WI38 (cell line): ENCODE measurements at regions not wholly inside any gene's neighbourhood (a gene's known extent, or its start where the extent isn't known, plus 50 kb on each side); places are given as distances from the start of the nearest gene placed in this dataset.
"Not testable (repeated sequence)": the region's sequence is repeated elsewhere in the genome, so short reads cannot be mapped to it uniquely, and the experiment has no call there.

Experiments used
- H3K4me3 ChIP-seq: 2 replicates; pipeline ENCODE4 v1.5.1; 2011; ENCODE audit warnings: low read depth, mild to moderate bottlenecking, control low read depth, low read length
- TF ChIP-seq, protein P1 (sequence below): IDR thresholded peaks from 2 replicates; pipeline ENCODE4 v1.5.1; 2012; ENCODE audit warnings: low read depth, mild to moderate bottlenecking, control low read depth, low read length

DNA sequence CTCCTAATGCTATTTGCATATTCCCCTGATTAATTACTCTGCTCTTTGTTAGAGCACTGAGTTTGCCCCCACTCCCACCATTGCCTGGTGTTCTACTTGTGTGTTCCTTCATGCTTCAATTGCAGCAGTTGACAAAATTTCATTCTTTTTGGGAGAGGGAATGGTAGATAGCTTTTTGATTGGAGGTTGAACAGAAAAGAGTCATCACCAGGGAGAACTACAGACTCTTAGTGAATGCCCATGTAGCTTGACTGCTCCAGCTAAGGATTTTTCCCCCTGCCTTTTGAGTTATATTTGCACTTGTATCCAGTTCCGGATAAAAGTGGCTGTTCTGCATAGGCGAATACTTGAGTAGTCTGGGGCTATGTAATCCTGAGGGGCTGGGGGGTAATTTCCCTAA, 183.9 kb downstream of the ETNK1 start:
- TF ChIP-seq, protein P1, sequence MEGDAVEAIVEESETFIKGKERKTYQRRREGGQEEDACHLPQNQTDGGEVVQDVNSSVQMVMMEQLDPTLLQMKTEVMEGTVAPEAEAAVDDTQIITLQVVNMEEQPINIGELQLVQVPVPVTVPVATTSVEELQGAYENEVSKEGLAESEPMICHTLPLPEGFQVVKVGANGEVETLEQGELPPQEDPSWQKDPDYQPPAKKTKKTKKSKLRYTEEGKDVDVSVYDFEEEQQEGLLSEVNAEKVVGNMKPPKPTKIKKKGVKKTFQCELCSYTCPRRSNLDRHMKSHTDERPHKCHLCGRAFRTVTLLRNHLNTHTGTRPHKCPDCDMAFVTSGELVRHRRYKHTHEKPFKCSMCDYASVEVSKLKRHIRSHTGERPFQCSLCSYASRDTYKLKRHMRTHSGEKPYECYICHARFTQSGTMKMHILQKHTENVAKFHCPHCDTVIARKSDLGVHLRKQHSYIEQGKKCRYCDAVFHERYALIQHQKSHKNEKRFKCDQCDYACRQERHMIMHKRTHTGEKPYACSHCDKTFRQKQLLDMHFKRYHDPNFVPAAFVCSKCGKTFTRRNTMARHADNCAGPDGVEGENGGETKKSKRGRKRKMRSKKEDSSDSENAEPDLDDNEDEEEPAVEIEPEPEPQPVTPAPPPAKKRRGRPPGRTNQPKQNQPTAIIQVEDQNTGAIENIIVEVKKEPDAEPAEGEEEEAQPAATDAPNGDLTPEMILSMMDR = no peak
- H3K4me3 ChIP-seq = no peak overlapping the region

DNA sequence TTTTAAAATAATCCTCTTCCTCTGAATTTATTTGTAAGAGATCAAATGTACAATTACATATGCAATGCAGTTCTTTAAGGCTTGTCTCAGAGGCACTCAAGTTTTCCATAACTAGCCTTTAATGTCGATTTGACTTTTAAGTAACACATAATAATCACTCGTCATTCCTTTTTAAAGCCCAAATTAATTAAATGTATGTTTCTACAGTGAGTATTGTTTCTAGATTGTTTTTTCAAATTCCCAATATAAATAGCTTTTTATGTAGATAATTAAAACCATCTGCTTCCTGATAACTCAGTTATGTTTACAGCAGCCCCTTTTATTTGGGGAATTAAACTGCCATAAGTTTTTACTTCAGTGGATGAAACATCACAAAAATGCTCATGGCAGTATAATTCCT, 185.1 kb downstream of the ETNK1 start:
- TF ChIP-seq, protein P1 = no peak
- no peak overlapping the region for H3K4me3 ChIP-seq

DNA sequence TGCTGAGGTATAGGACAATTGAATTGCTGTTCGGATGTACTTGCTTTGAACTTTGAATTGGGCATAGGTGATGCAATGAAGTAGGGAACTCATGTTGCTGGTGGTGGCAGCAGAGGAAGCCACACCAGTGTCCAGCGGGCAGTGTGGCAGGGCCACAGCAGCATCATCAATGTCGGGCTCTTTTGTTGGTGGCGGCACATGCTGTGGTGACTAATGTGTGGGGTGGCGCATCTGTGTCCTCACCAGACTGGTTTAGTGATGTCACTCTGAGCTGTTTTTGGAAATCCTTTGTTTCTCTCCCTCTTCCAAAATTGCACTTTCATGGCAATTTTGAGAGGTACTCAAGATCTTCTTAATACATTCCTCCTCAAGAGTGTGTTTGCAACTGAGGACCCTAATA, 187.6 kb downstream of the ETNK1 start:
- no peak overlapping the region for H3K4me3 ChIP-seq
- TF ChIP-seq, protein P1 = no peak

DNA sequence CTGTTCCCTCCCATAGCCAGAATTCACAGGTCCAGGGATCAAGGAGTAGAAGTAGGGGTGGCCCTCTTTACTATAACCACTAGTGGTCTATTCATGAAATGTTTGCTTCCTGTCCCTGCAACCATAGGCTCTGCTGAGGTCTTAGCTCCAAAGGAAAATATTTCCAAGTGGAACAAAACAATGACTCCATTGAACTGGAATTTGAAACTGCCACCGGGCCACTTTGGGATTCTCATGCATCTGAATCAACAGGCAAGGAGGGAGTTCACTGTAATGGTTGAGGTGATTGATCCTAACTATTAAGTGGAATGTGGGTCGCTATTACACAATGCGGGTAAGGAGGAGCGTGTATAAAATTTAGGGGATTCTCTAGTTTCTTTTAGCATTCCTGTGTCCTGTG, 197.0 kb downstream of the ETNK1 start:
- H3K4me3 ChIP-seq = no peak overlapping the region
- TF ChIP-seq, protein P1 = no peak

DNA sequence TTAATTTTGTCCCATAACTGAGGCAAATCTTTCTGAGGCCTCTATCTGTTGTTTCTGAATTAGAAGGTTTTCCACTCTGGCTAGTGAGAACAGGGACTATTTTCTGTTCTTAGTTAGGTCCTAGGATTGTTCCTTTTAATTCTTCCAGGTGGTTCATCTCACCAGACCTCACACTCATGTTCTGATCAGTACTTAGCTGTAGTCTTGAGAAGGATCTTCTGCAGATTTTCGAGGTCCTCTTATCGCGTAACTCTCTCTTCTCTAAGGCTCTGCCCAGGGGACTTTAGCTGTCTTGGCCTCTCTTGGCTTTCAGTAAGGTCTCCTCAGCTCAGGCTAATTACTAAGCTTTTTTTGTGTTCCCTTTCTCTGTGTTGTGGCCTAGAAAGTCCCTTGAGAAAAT, 201.1 kb downstream of the ETNK1 start:
- no peak overlapping the region for H3K4me3 ChIP-seq
- TF ChIP-seq, protein P1 = no peak

DNA sequence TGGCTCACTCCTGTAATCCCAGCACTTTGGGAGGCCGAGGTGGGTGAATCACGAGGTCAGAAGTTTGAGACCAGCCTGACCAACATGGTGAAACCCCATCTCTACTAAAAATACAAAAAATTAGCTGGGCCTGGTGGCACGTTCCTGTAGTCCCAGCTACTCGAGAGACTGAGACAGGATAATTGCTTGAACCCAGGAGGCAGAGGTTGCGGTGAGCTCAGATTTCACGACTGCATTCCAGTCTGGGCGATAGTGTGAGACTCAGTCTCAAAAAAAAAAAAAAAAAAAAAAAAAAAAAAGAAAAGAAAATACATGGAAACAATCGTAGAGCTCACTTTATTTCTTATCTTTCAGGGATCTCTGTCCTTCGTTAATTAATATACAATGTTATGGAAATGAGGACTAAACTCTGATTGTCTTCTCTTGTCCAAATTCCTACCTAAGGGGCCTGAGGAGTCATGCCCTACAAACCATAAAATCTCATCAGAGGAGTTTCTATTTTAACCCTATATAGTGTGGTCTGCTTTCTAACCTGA, 201.5 kb downstream of the ETNK1 start:
- H3K4me3 ChIP-seq = not testable (repeated sequence)

DNA sequence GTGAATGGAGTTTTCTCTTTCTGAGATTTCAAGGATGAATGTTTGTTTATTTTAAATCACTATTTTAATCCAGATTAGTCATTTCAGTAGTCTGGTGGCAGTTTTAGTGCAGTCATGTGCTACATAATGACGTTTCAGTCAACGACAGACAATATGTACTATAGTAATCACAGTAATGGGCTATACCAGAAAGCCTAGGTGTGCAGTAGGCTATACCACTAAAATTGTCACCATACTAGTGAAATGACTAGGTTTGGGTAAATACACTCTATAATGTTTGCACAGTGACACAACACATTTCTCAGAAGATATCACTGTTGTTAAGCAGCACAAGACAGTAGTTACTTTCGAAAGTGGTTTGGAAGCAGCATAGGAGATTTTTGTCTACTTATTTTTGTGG, 203.1 kb downstream of the ETNK1 start:
- no peak overlapping the region for H3K4me3 ChIP-seq
- TF ChIP-seq, protein P1 = no peak

DNA sequence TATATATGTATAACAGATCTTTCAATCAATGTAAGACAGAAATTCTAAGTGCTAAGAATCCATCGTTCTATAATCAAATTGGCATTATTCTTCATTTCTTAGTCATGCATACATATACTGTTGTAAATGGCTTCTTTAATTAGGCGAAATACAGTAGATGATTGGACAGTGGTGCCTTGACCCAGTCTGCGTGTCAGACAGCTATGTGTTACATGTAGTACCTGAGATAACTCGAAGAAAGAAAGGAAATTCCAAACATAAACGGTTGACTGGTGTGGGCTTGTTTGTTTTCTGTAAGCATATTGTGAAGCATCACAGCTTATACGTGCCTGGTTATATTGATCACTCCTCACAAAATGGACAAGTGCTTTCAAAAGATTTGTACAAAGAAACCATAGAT, 210.5 kb downstream of the ETNK1 start:
- H3K4me3 ChIP-seq = no peak overlapping the region
- TF ChIP-seq, protein P1 = no peak
